CD4-positive, alpha-beta T cell (primary cell): ENCODE measurements at regions not wholly inside any gene's neighbourhood (a gene's known extent, or its start where the extent isn't known, plus 50 kb on each side); places are given as distances from the start of the nearest gene placed in this dataset.

Source experiments
- ATAC-seq: fragments of 200-7000 bp; cut with Tn5 transposase; one replicate; pipeline ENCODE4 v1.10.0; 2022; ENCODE audit warnings: mild to moderate bottlenecking; ENCODE audit not compliant: poor library complexity
- CTCF ChIA-PET: fragments of 350-600 bp; sonication (Branson Sonifier 250); formaldehyde crosslinking; loops from one replicate; lab custom pipeline; 2021; ENCODE audit warnings: antibody characterized with exemption, inconsistent platforms; lab: Charles Lee
- POLR2A ChIA-PET: fragments of 350-600 bp; sonication (Branson Sonifier 250); formaldehyde crosslinking; loops from one replicate; lab custom pipeline; 2021; ENCODE audit warnings: antibody characterized with exemption, inconsistent platforms; lab: Charles Lee
- DNase-seq, 14 experiments: peaks; one replicate each; pipeline ENCODE4 v3.0.0-alpha.2; 2013 to 2020; ENCODE audit warnings: mixed read lengths in 2 of 14
- H3K27ac ChIP-seq, 2 donors: one replicate each; pipeline versions ENCODE4 v1.5.1 to v1.7.0; 2013; ENCODE audit warnings: low read length in 2 of 2, low read depth in 1 of 2, mild to moderate bottlenecking in 1 of 2
- H3K27me3 ChIP-seq, 2 experiments: 1 replicate in 1 of 2; 2 replicates in 1 of 2; pipeline versions ENCODE4 v1.6.1 to v1.7.0; 2013; ENCODE audit warnings: low read length in 2 of 2, control low read depth in 1 of 2, mild to moderate bottlenecking in 1 of 2, moderate library complexity in 1 of 2; ENCODE audit not compliant: insufficient read depth in 2 of 2, control insufficient read depth in 1 of 2
- H3K36me3 ChIP-seq: one replicate; pipeline ENCODE4 v1.6.1; 2013; ENCODE audit warnings: low read length, control low read depth; ENCODE audit not compliant: insufficient read depth
- H3K4me1 ChIP-seq: one replicate; pipeline ENCODE4 v1.6.1; 2013; ENCODE audit warnings: low read length, control low read depth; ENCODE audit not compliant: insufficient read depth
- H3K4me3 ChIP-seq: one replicate; pipeline ENCODE4 v1.5.1; 2013; ENCODE audit warnings: mild to moderate bottlenecking, low read length, moderate library complexity
- H3K9me3 ChIP-seq, 2 experiments: 1 replicate in 1 of 2; 2 replicates in 1 of 2; pipeline versions ENCODE4 v1.6.1 to v1.7.0; 2013; ENCODE audit warnings: low read length in 2 of 2, mild to moderate bottlenecking in 2 of 2, control low read depth in 1 of 2, moderate library complexity in 1 of 2; ENCODE audit not compliant: control insufficient read depth in 1 of 2, insufficient read depth in 1 of 2
- H3K27ac Mint-ChIP-seq: one replicate; pipeline ENCODE4 v1.8.0; 2020; ENCODE audit warnings: mixed read lengths
- H3K27me3 Mint-ChIP-seq: one replicate; pipeline ENCODE4 v1.8.0; 2021; ENCODE audit warnings: mixed read lengths
- H3K36me3 Mint-ChIP-seq: one replicate; pipeline ENCODE4 v1.8.0; 2021; ENCODE audit warnings: low read depth, mixed read lengths
- H3K4me1 Mint-ChIP-seq: one replicate; pipeline ENCODE4 v1.8.0; 2021; ENCODE audit warnings: low read depth, mixed read lengths
- H3K4me3 Mint-ChIP-seq: one replicate; pipeline ENCODE4 v1.8.0; 2020; ENCODE audit warnings: mild to moderate bottlenecking, mixed read lengths
- H3K9me3 Mint-ChIP-seq: one replicate; pipeline ENCODE4 v1.8.0; 2020; ENCODE audit warnings: mixed read lengths
- intact Hi-C, 2 experiments: fragments of 100-400 bp; cut with DNase I in 1 of 2; cut with micrococcal nuclease in 1 of 2; formaldehyde crosslinking; loops; one replicate each; pipeline versions ENCODE4 v1.15.1 to v1.9.0; 2023 to 2025; cut with DNase I, micrococcal nuclease
- TF ChIP-seq, protein P1 (sequence below): fragments of 200-600 bp; IDR thresholded peaks from one replicate; pipeline ENCODE4 v1.8.0; 2022; ENCODE audit warnings: antibody characterized with exemption, mild to moderate bottlenecking

DNA sequence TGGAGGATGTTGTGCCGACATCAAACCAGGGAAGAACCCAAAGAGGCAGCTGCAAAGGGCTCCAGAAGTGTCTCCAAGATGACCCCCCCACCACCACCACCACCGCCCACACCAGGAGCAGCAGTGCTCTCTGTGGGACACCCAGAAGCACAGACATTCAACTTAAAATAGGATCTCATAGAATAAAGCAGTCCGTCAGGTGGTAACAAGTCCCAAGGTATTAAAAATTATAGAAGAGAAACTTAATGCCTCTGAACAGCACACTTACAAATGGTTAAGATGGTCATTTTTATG, 155.5 kb upstream of the ID2 start:
- ChIA-PET CTCF (interaction anchor here (0.9 kb wide), 1 partner anchor 17 kb away, joined by 3 read pairs; no protein-coding TSS in a partner anchor), POLR2A (no interaction called here)
- DNase-seq: no peak
- Mint-ChIP-seq H3K4me3 (no peak overlapping the region), H3K36me3 (no peaks in the 10 kb centered on the region), H3K9me3 (peaks cover 2% of the 10 kb centered on the region), H3K4me1 (peaks cover 21% of the 10 kb centered on the region), H3K27ac (no peak overlapping the region), H3K27me3 (no peaks in the 10 kb centered on the region)
- ATAC-seq: no peak
- intact Hi-C loops: no loop called here
- Histone ChIP-seq H3K4me1 (peaks cover 43% of the 10 kb centered on the region), H3K9me3 (peaks cover 0 to 7% of the 10 kb centered on the region in 2 experiments), H3K4me3 (no peak overlapping the region), H3K36me3 (no peaks in the 10 kb centered on the region), H3K27me3 (no peaks in the 10 kb centered on the region), H3K27ac (no peak overlapping the region)
- TF ChIP-seq, protein P1, sequence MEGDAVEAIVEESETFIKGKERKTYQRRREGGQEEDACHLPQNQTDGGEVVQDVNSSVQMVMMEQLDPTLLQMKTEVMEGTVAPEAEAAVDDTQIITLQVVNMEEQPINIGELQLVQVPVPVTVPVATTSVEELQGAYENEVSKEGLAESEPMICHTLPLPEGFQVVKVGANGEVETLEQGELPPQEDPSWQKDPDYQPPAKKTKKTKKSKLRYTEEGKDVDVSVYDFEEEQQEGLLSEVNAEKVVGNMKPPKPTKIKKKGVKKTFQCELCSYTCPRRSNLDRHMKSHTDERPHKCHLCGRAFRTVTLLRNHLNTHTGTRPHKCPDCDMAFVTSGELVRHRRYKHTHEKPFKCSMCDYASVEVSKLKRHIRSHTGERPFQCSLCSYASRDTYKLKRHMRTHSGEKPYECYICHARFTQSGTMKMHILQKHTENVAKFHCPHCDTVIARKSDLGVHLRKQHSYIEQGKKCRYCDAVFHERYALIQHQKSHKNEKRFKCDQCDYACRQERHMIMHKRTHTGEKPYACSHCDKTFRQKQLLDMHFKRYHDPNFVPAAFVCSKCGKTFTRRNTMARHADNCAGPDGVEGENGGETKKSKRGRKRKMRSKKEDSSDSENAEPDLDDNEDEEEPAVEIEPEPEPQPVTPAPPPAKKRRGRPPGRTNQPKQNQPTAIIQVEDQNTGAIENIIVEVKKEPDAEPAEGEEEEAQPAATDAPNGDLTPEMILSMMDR: no peak

DNA sequence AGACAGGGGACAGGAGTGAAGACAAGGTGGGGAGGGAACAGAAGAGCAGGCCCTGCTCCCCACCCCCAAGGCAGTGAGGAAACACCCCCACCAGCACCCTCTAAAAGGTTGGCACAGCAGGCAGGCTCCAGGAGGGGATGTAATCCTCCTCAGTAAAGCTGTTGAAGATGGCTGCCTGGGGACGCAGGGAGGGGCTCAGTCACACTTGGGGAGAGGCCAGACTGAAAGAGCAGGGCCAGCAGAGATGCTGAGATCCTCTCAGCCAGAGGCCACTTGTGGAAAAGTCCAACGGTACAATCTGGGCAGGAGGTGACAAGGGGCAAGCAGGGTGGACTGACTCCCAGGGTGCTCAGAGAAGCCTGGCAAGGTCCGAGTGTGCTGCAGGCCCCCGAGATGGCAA, 154.8 kb upstream of the ID2 start:
- Histone ChIP-seq H3K27ac (no peak overlapping the region), H3K4me3 (no peak overlapping the region), H3K9me3 (peaks cover 0 to 7% of the 10 kb centered on the region in 2 experiments), H3K27me3 (no peaks in the 10 kb centered on the region), H3K4me1 (peaks cover 36% of the 10 kb centered on the region), H3K36me3 (no peaks in the 10 kb centered on the region)
- DNase-seq (no peak), ATAC-seq (no peak)
- Mint-ChIP-seq H3K4me1 (peaks cover 14% of the 10 kb centered on the region), H3K36me3 (no peaks in the 10 kb centered on the region), H3K9me3 (peaks cover 2% of the 10 kb centered on the region), H3K4me3 (no peak overlapping the region), H3K27me3 (no peaks in the 10 kb centered on the region), H3K27ac (no peak overlapping the region)
- TF ChIP-seq, protein P1: no peak
- intact Hi-C loops: no loop called here
- CTCF ChIA-PET: no interaction called here
- POLR2A ChIA-PET: no interaction called here

DNA sequence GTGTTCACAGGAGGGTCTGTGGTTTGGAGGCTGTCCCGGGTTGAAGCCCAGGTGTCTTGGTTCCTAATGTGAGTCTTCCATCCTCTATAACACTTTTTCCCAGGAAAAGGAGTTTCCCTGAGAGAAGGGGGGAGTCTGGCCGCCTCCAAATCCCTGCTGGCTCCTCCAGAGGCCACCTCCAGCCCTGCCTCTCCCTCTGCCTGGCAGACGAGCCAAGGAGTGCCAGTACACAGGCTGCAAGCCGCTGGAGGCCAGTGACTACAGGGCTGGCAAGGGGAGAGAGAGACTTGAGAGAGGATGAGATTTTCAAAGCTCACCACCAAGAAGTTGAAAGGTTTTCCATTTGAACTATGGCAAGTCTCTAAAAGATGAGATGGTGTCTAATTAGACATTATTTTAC, 154.2 kb upstream of the ID2 start:
- H3K4me1 Mint-ChIP-seq: peaks cover 8% of the 10 kb centered on the region
- intact Hi-C loops: no loop called here
- Histone ChIP-seq H3K4me1 (peaks cover 30% of the 10 kb centered on the region), H3K27ac (no peak overlapping the region), H3K27me3 (no peaks in the 10 kb centered on the region), H3K4me3 (no peak overlapping the region), H3K36me3 (no peaks in the 10 kb centered on the region), H3K9me3 (peaks cover 0 to 8% of the 10 kb centered on the region in 2 experiments)
- peaks cover 2% of the 10 kb centered on the region for H3K9me3 Mint-ChIP-seq
- H3K27ac Mint-ChIP-seq: no peak overlapping the region
- H3K27me3 Mint-ChIP-seq: no peaks in the 10 kb centered on the region
- H3K4me3 Mint-ChIP-seq: no peak overlapping the region
- ChIA-PET POLR2A (no interaction called here), CTCF (no interaction called here)
- ATAC-seq (no peak), DNase-seq (no peak)
- H3K36me3 Mint-ChIP-seq: no peaks in the 10 kb centered on the region
- TF ChIP-seq, protein P1: no peak
